ENCODE measurements at regions not wholly inside any gene's neighbourhood (a gene's known extent, or its start where the extent isn't known, plus 50 kb on each side); places are given as distances from the start of the nearest gene placed in this dataset.

GRCh38 chr2:19829672-19830071 lies 72.1 kb downstream of the TTC32 start:
- DNase-seq (ENCODE audit: unreplicated experiment), result no peak
- CTCF ChIA-PET, result interaction anchor here (0.6 kb wide), 1 partner anchor 28 kb away, joined by 3 read pairs; no protein-coding TSS in a partner anchor
- H3K4me3 Mint-ChIP-seq (ENCODE audit: unreplicated experiment), result no peak overlapping the region
- no peak for TF ChIP-seq CTCF (IDR thresholded peaks at IDR 0.05; ENCODE audit: unreplicated experiment)
- no peak overlapping the region for H3K27ac Mint-ChIP-seq (ENCODE audit: low read depth, unreplicated experiment)
- no peaks in the 10 kb centered on the region for H3K36me3 Mint-ChIP-seq (ENCODE audit: insufficient read depth, unreplicated experiment)
- peaks cover 23% of the 10 kb centered on the region for H3K27me3 Mint-ChIP-seq (ENCODE audit: insufficient read depth, unreplicated experiment)
- intact Hi-C loops (cut with micrococcal nuclease), result no loop called here
- POLR2A ChIA-PET, result interaction anchor here (0.6 to 1.7 kb wide), 2 partner anchors 27 to 492 kb away, joined by 3 to 4 read pairs; no protein-coding TSS in a partner anchor
- H3K4me1 Mint-ChIP-seq (ENCODE audit: insufficient read depth, unreplicated experiment), result no peaks in the 10 kb centered on the region
- no TSS peak for BruUV-seq (replicated peaks)
- H3K9me3 Mint-ChIP-seq (ENCODE audit: unreplicated experiment), result no peaks in the 10 kb centered on the region

GRCh38 chr2:19826874-19827273 lies 74.9 kb downstream of the TTC32 start:
- no peak overlapping the region for H3K4me3 Mint-ChIP-seq (ENCODE audit: unreplicated experiment)
- H3K27me3 Mint-ChIP-seq (ENCODE audit: insufficient read depth, unreplicated experiment), result peaks cover 23% of the 10 kb centered on the region
- H3K27ac Mint-ChIP-seq (ENCODE audit: low read depth, unreplicated experiment), result no peak overlapping the region
- CTCF ChIA-PET, result interaction anchor here (0.6 kb wide), 1 partner anchor 30 kb away, joined by 3 read pairs; no protein-coding TSS in a partner anchor
- BruUV-seq (replicated peaks), result no TSS peak
- H3K4me1 Mint-ChIP-seq (ENCODE audit: insufficient read depth, unreplicated experiment), result no peaks in the 10 kb centered on the region
- no peak for TF ChIP-seq CTCF (IDR thresholded peaks at IDR 0.05; ENCODE audit: unreplicated experiment)
- no peaks in the 10 kb centered on the region for H3K36me3 Mint-ChIP-seq (ENCODE audit: insufficient read depth, unreplicated experiment)
- DNase-seq (ENCODE audit: unreplicated experiment), result no peak
- no peaks in the 10 kb centered on the region for H3K9me3 Mint-ChIP-seq (ENCODE audit: unreplicated experiment)
- POLR2A ChIA-PET, result interaction anchor here (0.7 kb wide), 1 partner anchor 1290 kb away, joined by 3 read pairs; no protein-coding TSS in a partner anchor
- intact Hi-C loops (cut with micrococcal nuclease), result no loop called here

GRCh38 chr2:19823507-19823906 lies 78.3 kb downstream of the TTC32 start:
- DNase-seq (ENCODE audit: unreplicated experiment), result no peak
- no peaks in the 10 kb centered on the region for H3K4me1 Mint-ChIP-seq (ENCODE audit: insufficient read depth, unreplicated experiment)
- H3K36me3 Mint-ChIP-seq (ENCODE audit: insufficient read depth, unreplicated experiment), result no peaks in the 10 kb centered on the region
- intact Hi-C loops (cut with micrococcal nuclease), result no loop called here
- no peak overlapping the region for H3K4me3 Mint-ChIP-seq (ENCODE audit: unreplicated experiment)
- no peak overlapping the region for H3K27ac Mint-ChIP-seq (ENCODE audit: low read depth, unreplicated experiment)
- POLR2A ChIA-PET, result no interaction called here
- no TSS peak for BruUV-seq (replicated peaks)
- H3K9me3 Mint-ChIP-seq (ENCODE audit: unreplicated experiment), result no peaks in the 10 kb centered on the region
- no peak for TF ChIP-seq CTCF (IDR thresholded peaks at IDR 0.05; ENCODE audit: unreplicated experiment)
- peaks cover 12% of the 10 kb centered on the region for H3K27me3 Mint-ChIP-seq (ENCODE audit: insufficient read depth, unreplicated experiment)
- CTCF ChIA-PET, result interaction anchor here (0.6 kb wide), 2 partner anchors 39 to 667 kb away, joined by 3 read pairs; no protein-coding TSS in a partner anchor

- H3K36me3 Mint-ChIP-seq (ENCODE audit: insufficient read depth, unreplicated experiment), result no peaks in the 10 kb centered on the region
- ChIA-PET CTCF (interaction anchor here (1.1 to 1.5 kb wide), 2 partner anchors 8 to 23 kb away, joined by 3 to 4 read pairs; no protein-coding TSS in a partner anchor), POLR2A (interaction anchor here (0.9 kb wide), 1 partner anchor 23 kb away, joined by 4 read pairs; no protein-coding TSS in a partner anchor)
- no peak overlapping the region for H3K27ac Mint-ChIP-seq (ENCODE audit: low read depth, unreplicated experiment)
- DNase-seq (ENCODE audit: unreplicated experiment), result peak; percentile 93
- H3K27me3 Mint-ChIP-seq (ENCODE audit: insufficient read depth, unreplicated experiment), result no peaks in the 10 kb centered on the region
- no peaks in the 10 kb centered on the region for H3K9me3 Mint-ChIP-seq (ENCODE audit: unreplicated experiment)
- no peak for TF ChIP-seq CTCF (IDR thresholded peaks at IDR 0.05; ENCODE audit: unreplicated experiment)
- no peaks in the 10 kb centered on the region for H3K4me1 Mint-ChIP-seq (ENCODE audit: insufficient read depth, unreplicated experiment)
- BruUV-seq (replicated peaks), result no TSS peak
- no peak overlapping the region for H3K4me3 Mint-ChIP-seq (ENCODE audit: unreplicated experiment)
- intact Hi-C loops (cut with micrococcal nuclease), result no loop called here
Observed at GRCh38 chr2:19819097-19820065, 82.4 kb downstream of the TTC32 start.
